Stomach (tissue), 8 donors: ENCODE measurements at regions not wholly inside any gene's neighbourhood (a gene's known extent, or its start where the extent isn't known, plus 50 kb on each side); places are given as distances from the start of the nearest gene placed in this dataset.

Experiments
- DNase-seq, 2 donors: peaks; one replicate each; pipeline versions ENCODE4 v3.0.0 to v3.0.0-alpha.2; 2013 to 2019
- H3K27ac ChIP-seq, 5 donors: fragments of 200-600 bp in 4 of 5; sonication (generic) in 4 of 5; one replicate each; pipeline ENCODE4 v1.5.1; 2013 to 2019; ENCODE audit warnings: mild to moderate bottlenecking in 1 of 5, moderate library complexity in 1 of 5
- H3K27me3 ChIP-seq, 3 donors: fragments of 200-600 bp; sonication (generic); one replicate each; pipeline ENCODE4 v1.5.1; 2017 to 2019; ENCODE audit warnings: mixed run types in 1 of 3
- H3K36me3 ChIP-seq, 4 donors: fragments of 200-600 bp; sonication (generic); 1 replicate in 3 of 4; 2 replicates in 1 of 4; pipeline ENCODE4 v1.5.1; 2016 to 2019
- H3K4me1 ChIP-seq, 4 donors: fragments of 200-600 bp; sonication (generic); one replicate each; pipeline ENCODE4 v1.5.1; 2016 to 2019
- H3K4me3 ChIP-seq, 4 donors: fragments of 200-600 bp; sonication (generic) in 3 of 4; one replicate each; pipeline ENCODE4 v1.5.1; 2016 to 2019; ENCODE audit warnings: mild to moderate bottlenecking in 1 of 4
- H3K9me3 ChIP-seq, 4 donors: fragments of 200-600 bp; sonication (generic); one replicate each; pipeline ENCODE4 v1.5.1; 2016 to 2019
- CTCF ChIP-seq, 7 experiments: fragments of 450-650 bp in 4 of 7; fragments of 200-600 bp in 3 of 7; sonication (generic) in 3 of 7; IDR thresholded peaks; one replicate each; pipeline ENCODE4 v1.5.1; 2016 to 2019; ENCODE audit warnings: antibody characterized with exemption in 7 of 7, control low read depth in 2 of 7, mild to moderate bottlenecking in 1 of 7
- EP300 ChIP-seq: sonication (generic); formaldehyde crosslinking; IDR thresholded peaks from one replicate; pipeline ENCODE4 v1.6.1; 2017; ENCODE audit warnings: antibody characterized with exemption
- POLR2A ChIP-seq, 4 donors: fragments of 450-650 bp; IDR thresholded peaks; one replicate each; pipeline ENCODE4 v1.6.1; 2016; ENCODE audit warnings: antibody characterized with exemption in 4 of 4, control low read depth in 2 of 4, mild to moderate bottlenecking in 1 of 4, moderate library complexity in 1 of 4
- POLR2AphosphoS5 ChIP-seq, 3 donors: sonication (generic); formaldehyde crosslinking; IDR thresholded peaks; one replicate each; pipeline ENCODE4 v1.6.1; 2016; ENCODE audit warnings: antibody characterized with exemption in 3 of 3
- WGBS, 5 donors: extraction: QIAGEN DNeasy Blood & Tissue Kit in 3 of 5; methylation state at CpG; one replicate each; pipeline versions ENCODE4 v1.1.5 to v1.1.7; 2013 to 2018; 5-methylcytosine and 5-hydroxymethylcytosine counted together
- intact Hi-C: fragments of 100-400 bp; cut with DNase I; formaldehyde crosslinking; loops from one replicate; pipeline ENCODE4 v1.15.1; 2023; ENCODE audit warnings: low total_unique reads
- donor health status: healthy with polysubstance abuse.
- donor health status: Bipolar disorder and iron deficiency.
- donor health status: healthy.

GRCh38 chr2:61721382-61721781 is 132.5 kb downstream of the FAM161A start:
- Histone ChIP-seq H3K27me3 (no peaks in the 10 kb centered on the region), H3K9me3 (no peaks in the 10 kb centered on the region), H3K27ac (no peak overlapping the region), H3K4me1 (no peaks in the 10 kb centered on the region), H3K4me3 (no peak overlapping the region), H3K36me3 (no peaks in the 10 kb centered on the region)
- no peak for TF ChIP-seq EP300
- TF ChIP-seq CTCF (IDR thresholded peaks at IDR 0.05): no peak
- TF ChIP-seq POLR2A (IDR thresholded peaks at IDR 0.05): no peak
- 79 to 97% (median 94%) methylated on average over 2 of the region's 2 CpGs for WGBS, 5 donors
- intact Hi-C loops: no loop called here
- DNase-seq: no peak

- Histone ChIP-seq H3K9me3 (no peaks in the 10 kb centered on the region), H3K27ac (no peak overlapping the region), H3K27me3 (no peaks in the 10 kb centered on the region), H3K4me3 (no peak overlapping the region), H3K36me3 (no peaks in the 10 kb centered on the region), H3K4me1 (no peaks in the 10 kb centered on the region)
- intact Hi-C loops: no loop called here
- TF ChIP-seq POLR2A (IDR thresholded peaks at IDR 0.05): no peak
- TF ChIP-seq POLR2AphosphoS5 (IDR thresholded peaks at IDR 0.05): no peak
- no peak for TF ChIP-seq EP300
- TF ChIP-seq CTCF (IDR thresholded peaks at IDR 0.05): no peak
- no peak for DNase-seq
- WGBS, 5 donors: 89 to 95% (median 90%) methylated on average over 3 of the region's 3 CpGs
Measured at GRCh38 chr2:61720911-61721310, 132.9 kb downstream of the FAM161A start.

GRCh38 chr2:61718965-61719364 is 134.9 kb downstream of the FAM161A start:
- WGBS, 5 donors: 83 to 93% (median 90%) methylated on average over 5 of the region's 5 CpGs
- intact Hi-C loops: no loop called here
- no peak overlapping the region for H3K27ac ChIP-seq

GRCh38 chr2:61715506-61715905 is 138.4 kb downstream of the FAM161A start:
- no peak for DNase-seq
- 91 to 100% (median 95%) methylated on average over 2 of the region's 2 CpGs for WGBS, 5 donors
- intact Hi-C loops: no loop called here
- H3K4me3 ChIP-seq: no peak overlapping the region
- no peaks in the 10 kb centered on the region for H3K4me1 ChIP-seq
- H3K27ac ChIP-seq: no peak overlapping the region
- H3K27me3 ChIP-seq: no peaks in the 10 kb centered on the region
- H3K9me3 ChIP-seq: no peaks in the 10 kb centered on the region
- no peaks in the 10 kb centered on the region for H3K36me3 ChIP-seq
- no peak for TF ChIP-seq POLR2A (IDR thresholded peaks at IDR 0.05)
- no peak for TF ChIP-seq EP300
- TF ChIP-seq CTCF (IDR thresholded peaks at IDR 0.05): no peak
- no peak for TF ChIP-seq POLR2AphosphoS5 (IDR thresholded peaks at IDR 0.05)

More at GRCh38 chr2:61718965-61719364, 134.9 kb downstream of the FAM161A start:
- no peak for DNase-seq
- no peak overlapping the region for H3K4me3 ChIP-seq
- H3K9me3 ChIP-seq: no peaks in the 10 kb centered on the region
- no peaks in the 10 kb centered on the region for H3K27me3 ChIP-seq
- TF ChIP-seq CTCF (IDR thresholded peaks at IDR 0.05) (no peak), POLR2A (IDR thresholded peaks at IDR 0.05) (no peak), EP300 (no peak), POLR2AphosphoS5 (IDR thresholded peaks at IDR 0.05) (no peak)
- no peaks in the 10 kb centered on the region for H3K36me3 ChIP-seq
- H3K4me1 ChIP-seq: no peaks in the 10 kb centered on the region
